HG03108 (cell line): ENCODE measurements at regions not wholly inside any gene's neighbourhood (a gene's known extent, or its start where the extent isn't known, plus 50 kb on each side); places are given as distances from the start of the nearest gene placed in this dataset.
A peak's percentile ranks its signal among the peaks of the same experiment; 100 is the strongest.
"Not testable (repeated sequence)": the region's sequence is repeated elsewhere in the genome, so short reads cannot be mapped to it uniquely, and the experiment has no call there.

Source experiments
- ATAC-seq: cut with Tn5 transposase; IDR thresholded peaks from one replicate; pipeline ENCODE4 v1.9.1; 2021; ENCODE audit warnings: moderate library complexity; ENCODE audit not compliant: unreplicated experiment

DNA sequence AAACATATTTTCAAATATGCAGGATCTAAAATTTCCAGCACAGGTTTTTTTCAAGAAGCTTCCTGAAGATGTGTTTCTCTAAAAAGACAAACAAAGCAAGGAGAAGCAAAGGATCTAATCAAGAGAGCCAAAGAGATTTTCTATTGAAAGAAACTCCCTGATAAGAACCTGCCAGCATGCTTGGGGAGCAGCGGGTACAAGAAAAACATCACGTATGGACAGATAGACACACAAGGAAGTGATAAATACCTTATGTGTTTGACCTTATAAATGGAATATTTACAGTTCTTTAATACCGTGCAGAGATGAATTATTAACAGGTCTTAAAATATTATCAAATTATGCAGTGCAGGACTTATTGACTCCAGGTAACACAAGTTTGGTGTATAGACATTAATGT lies 562.1 kb downstream of the DACH1 start:
- ATAC-seq, result no peak

DNA sequence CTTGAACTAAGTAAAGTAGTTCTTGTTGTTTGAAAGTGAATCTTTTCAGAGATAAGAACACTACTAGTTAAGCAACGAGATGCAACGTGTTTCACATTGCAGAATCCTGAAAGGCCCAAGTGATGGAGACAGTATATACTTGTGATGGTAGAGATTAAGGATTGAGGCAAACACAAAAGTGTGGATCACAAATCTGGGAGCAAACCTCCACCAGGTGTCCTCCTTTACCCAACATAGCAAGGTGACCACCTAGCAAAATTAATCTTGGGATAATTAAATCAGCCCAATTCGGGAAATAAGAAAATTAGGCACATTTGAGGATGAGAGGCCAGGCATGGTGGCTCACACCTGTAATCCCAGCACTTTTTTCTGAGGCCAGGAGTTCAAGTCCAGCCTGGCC lies 563.9 kb downstream of the DACH1 start:
- no peak for ATAC-seq

GRCh38 chr13:71300602-71301001 lies 566.4 kb downstream of the DACH1 start:
- ATAC-seq, result no peak

DNA sequence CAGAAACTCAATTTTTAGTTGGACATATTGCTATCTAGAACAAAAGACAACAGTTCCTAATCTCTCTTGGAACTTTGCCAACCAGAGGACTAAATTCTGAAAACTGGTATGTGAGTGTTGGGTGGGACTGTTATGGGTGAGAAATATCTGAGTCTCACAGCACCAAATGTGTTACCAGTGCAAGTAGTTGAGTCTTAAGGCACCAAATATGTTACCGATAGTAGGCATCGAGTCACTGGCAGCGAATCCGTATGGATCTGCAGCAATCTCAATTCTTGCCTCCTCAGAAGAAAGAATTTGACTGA lies 575.2 kb downstream of the DACH1 start:
- no peak for ATAC-seq

DNA sequence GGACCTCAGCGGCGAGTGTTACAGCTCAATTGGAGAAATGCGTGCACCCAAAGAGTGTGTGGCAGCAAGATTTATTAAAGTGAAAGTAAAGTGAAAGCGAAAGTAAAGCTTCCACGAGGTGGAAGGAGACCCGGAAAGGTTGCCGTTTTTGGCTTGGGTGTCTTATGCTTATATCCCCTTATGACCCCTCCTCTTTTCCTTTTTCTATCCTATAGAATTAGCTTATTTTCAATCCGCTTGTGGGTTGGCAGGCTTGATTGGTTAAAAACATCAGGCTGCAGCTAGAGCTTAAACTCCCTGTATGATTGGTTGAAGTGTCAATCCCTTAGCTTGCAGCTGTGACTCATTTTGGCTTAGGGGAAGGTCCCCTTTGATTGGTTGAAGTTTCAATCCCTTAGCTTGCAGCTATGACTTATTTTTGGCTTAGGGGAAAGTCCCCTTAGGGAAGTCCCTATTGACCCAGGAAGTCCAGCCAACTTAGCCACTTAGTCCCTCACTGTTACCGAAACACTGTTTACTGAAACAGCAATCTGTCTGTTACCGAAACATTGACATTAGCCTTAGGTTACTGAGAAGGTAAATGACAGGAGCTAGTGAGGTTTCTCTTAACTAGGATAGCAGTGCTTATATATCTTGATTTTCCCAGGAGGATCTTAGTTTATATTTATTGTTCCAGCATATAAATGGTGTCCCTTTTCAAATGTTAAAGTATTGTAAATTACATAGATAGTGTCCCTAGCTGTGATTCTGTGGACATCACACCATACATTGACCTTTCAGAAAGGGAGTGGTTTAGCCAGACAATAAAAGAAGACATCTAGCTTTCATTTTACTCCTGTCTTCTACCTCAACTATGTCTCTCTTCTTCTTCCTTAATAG lies 575.8 kb downstream of the DACH1 start:
- peak; percentile 90 for ATAC-seq

- ATAC-seq, result not testable (repeated sequence)
Observed at GRCh38 chr13:71289980-71290379, 577.0 kb downstream of the DACH1 start.

GRCh38 chr13:71285700-71286099 lies 581.3 kb downstream of the DACH1 start:
- ATAC-seq, result no peak

GRCh38 chr13:71278512-71278911 lies 588.5 kb downstream of the DACH1 start:
- no peak for ATAC-seq

DNA sequence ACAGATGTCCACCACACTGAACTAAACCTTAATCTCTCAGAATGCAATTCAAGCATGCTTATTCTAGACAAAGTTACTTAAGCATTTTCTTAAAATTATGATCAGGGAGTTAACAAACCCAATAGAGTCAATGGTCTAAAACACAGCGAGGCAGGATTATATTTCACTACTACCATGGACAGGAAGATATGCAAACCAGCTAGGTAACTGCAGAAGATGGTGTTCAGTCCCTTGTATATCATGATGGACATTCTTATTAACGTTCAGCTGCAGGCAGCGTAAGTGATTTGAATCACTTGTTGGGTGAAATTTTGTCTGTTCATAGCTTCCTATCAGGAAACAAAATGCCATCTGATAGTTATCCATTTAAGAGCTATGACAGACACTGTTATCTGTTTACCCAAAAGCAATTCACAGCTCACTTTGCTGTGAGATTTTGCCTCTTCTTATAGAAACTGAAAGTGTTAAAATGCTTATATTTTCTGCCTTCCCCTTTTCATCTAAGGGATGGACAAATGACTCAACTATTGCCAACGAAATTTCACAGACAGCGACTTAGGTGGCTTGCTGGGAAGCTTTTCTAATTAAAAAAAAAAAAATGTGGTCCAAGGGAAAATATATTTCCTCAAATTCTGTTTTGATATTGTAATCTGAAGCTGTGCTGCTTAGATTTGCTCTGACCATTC lies 591.9 kb downstream of the DACH1 start:
- ATAC-seq, result peak; percentile 89

GRCh38 chr13:71261256-71261655 lies 605.7 kb downstream of the DACH1 start:
- ATAC-seq, result no peak

- ATAC-seq, result no peak
Observed at GRCh38 chr13:71260246-71260645, 606.8 kb downstream of the DACH1 start.

DNA sequence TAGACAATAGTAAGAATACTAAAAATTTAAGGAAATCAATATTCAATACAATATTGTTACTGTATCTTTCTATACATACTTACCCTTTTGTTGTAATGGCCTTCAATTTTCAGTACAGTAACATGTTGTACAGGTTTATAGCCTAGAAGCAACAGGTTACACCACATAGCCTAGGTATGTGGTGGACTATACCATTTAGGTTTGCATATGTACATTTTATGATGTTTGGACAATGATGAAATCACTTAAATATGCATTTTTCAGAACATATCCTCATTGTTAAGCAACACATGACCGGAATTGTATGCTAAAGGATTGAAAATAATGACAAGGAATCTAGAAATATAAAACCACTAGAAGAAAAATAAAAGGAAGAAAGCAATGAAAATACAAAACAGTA lies 611.4 kb downstream of the DACH1 start:
- no peak for ATAC-seq

GRCh38 chr13:71254384-71254783 lies 612.6 kb downstream of the DACH1 start:
- ATAC-seq, result no peak

DNA sequence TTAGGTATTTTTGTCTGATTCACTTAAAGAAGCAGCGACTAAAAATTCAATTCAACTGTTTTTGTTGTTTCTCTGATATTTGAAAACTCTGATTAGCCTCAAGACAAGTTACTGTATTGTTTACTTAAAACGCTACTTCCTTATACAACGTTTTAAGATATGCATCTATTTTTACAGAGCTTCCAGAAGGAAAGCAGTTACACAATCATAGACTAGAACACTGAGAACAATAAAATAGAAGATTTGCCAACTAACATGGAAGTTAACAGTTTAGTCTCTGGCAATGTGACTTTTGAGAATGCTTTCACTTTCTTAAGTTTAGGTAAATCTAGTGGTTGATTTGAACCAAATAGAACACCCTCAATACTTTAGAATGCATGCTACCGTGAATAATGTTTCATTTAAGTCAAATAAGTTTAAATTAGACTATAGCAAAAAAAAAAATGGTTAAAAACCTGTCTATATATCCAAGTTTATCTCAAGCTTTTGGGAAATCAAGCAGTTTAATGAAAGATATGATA lies 614.8 kb downstream of the DACH1 start:
- ATAC-seq, result no peak

DNA sequence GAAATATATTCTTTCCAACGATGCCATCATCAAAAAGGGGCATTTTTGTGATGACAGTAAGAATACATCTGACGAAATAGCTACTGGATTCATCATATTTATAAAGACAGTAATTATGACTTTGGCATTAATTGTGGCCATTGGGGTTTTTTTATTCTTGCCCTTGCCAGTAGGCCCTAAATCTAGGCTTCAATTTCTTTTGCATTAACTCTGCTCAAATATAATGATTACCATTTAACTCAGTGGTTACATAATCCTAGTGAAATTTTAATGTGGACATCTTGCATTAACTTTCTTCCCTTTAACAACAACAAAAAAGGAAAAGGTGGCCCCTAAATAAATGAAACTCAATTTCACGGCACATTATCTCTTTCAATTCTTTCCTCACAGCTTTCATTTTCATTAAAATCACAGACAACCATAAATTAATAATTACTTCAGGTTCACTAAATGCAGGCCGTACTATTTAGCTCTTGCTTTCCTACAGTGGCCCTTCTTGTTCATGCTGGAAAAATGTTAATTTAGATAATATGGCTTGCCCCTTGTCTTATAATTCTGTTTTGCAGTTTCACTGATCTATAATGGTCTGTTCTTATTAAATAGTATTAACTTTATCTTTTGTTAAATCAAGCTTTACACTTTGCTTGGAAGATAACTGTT lies 615.6 kb downstream of the DACH1 start:
- ATAC-seq, result no peak

- ATAC-seq, result no peak
Observed at GRCh38 chr13:71249011-71249410, 618.0 kb downstream of the DACH1 start.

DNA sequence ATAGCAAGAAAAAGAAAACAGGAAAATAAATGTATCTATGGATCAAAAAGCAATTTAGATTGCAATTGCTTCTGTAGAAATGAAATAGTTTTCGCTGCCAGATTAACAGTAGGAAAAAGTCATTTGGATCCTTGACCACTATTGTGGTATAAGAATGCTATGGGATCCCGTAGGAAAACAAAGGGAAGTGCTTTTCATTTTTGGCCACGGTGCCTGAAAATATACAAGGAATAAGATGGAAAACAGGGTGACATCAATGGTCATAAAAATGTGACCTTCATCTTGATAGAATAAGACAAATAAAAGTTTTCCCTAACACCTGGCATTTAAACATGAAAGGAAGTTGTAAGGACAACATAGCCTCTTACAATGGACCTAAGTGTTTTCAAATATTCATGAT lies 622.8 kb downstream of the DACH1 start:
- ATAC-seq, result no peak

GRCh38 chr13:71242201-71242600 lies 624.8 kb downstream of the DACH1 start:
- ATAC-seq, result no peak

- ATAC-seq, result no peak
Observed at GRCh38 chr13:71240911-71241310, 626.1 kb downstream of the DACH1 start.

DNA sequence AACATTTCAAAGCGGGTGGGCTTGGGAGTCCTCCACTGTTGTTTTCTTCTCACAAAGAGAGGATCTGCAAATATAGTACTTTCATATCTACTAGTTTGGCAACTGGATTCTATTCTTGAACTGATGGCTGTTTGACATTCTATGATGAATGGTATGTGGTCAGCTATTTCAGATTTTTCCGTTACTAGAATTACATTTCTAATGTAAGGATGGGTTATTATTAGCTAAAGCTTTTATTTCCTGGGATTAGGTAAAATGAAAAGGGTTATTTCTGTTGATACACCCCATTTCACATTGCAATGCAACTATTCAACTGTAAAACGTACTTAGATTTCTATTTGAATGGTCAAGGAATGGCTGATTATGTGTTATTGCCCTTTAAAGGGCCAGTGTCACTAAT lies 629.7 kb downstream of the DACH1 start:
- no peak for ATAC-seq

DNA sequence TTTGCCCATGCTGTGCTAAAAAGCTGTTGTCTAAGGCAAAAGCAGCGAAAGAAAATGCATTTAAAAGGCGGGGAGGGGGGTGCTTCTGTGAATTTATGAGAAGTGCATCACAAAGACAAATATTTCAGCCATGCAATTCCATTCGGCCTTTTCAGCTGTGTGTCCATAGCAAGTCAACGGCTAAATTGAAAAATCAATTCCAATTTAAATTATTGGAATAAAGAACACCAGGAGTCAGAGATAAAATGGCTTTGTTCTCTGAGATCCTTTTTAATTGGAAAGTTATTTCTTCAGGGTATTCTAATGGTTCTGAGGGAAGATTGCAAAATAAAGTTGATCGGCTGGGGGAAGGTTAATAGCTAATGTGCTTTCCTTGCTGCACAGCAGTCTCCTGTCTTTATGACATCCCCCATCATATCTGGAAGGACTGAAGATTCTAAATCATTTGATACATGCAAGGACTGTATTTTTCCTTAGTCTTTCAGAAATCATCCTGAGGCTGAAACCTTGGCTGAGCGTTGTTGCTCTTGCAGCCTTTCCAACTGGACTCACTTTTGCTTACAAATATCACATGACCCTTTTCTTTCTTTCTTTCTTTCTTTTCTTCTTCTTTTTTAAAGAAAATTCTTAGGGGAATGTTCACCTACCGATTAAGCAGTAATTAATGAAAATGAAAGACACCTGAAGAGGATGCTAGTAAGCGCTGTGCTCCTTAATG lies 647.1 kb downstream of the DACH1 start:
- ATAC-seq, result no peak
